ENCODE measurements at regions not wholly inside any gene's neighbourhood (a gene's known extent, or its start where the extent isn't known, plus 50 kb on each side); places are given as distances from the start of the nearest gene placed in this dataset.

- Histone ChIP-seq H3K27me3 (replicated peaks in 1 of 4; ENCODE audit: control insufficient read depth in 3 of 4, extremely low read depth in 1 of 4, insufficient read depth in 3 of 4, low read length in 3 of 4) (peaks cover 0 to 3% (median 0%) of the 10 kb centered on the region in 4 experiments; a peak in 2 of 7 replicates), H3K4me2 (ENCODE audit: insufficient read depth in 1 of 2, low read depth in 2 of 2, low read length in 2 of 2) (no peak overlapping the region), H2BK5ac (ENCODE audit: low read depth, low read length) (no peak overlapping the region), H3K23ac (ENCODE audit: insufficient read length) (no peak overlapping the region), H3K4ac (replicated peaks; ENCODE audit: insufficient read length, low read depth, low read length) (no peak overlapping the region), H3K23me2 (ENCODE audit: low read depth, low read length) (no peaks in the 10 kb centered on the region), H2BK15ac (ENCODE audit: low read length) (no peak overlapping the region), H3K79me1 (ENCODE audit: low read depth, low read length) (no peaks in the 10 kb centered on the region), H2BK12ac (ENCODE audit: low read depth, low read length) (no peak overlapping the region), H3K14ac (ENCODE audit: insufficient read length) (no peak overlapping the region), H4K5ac (ENCODE audit: insufficient read length, low read depth, low read length) (no peak overlapping the region), H2AK5ac (ENCODE audit: low read depth, low read length) (no peak overlapping the region), H3K36me3 (ENCODE audit: control insufficient read depth in 2 of 4, insufficient read depth in 4 of 4, low read length in 3 of 4) (no peaks in the 10 kb centered on the region), H3K18ac (ENCODE audit: extremely low read depth, low read length) (no peak overlapping the region), H3K27ac (ENCODE audit: low read depth, low read length) (no peak overlapping the region), H4K8ac (ENCODE audit: extremely low read depth, insufficient read depth, low read length) (no peak overlapping the region), H4K20me1 (replicated peaks in 1 of 2; ENCODE audit: control insufficient read depth in 1 of 2, insufficient read depth in 2 of 2, low read length in 2 of 2) (no peaks in the 10 kb centered on the region), H3K56ac (replicated peaks; ENCODE audit: insufficient read length, low read depth, low read length) (no peak overlapping the region), H4K91ac (replicated peaks; ENCODE audit: insufficient read length, low read length) (no peak overlapping the region), H3K79me2 (ENCODE audit: control insufficient read depth in 1 of 2, insufficient read depth in 2 of 2, low read length in 2 of 2) (no peaks in the 10 kb centered on the region), H3K9me3 (ENCODE audit: insufficient read depth in 2 of 2, low read depth in 1 of 2, low read length in 1 of 2) (0 out of 4 replicates have a peak, but pooled peaks cover 0 to 2% of the 10 kb centered on the region in 2 experiments), H3K9ac (replicated peaks in 1 of 4; ENCODE audit: extremely low read depth in 1 of 4, low read depth in 3 of 4, low read length in 3 of 4) (no peak overlapping the region), H2AFZ (ENCODE audit: low read length) (no peak overlapping the region), H3K4me3 (ENCODE audit: extremely low read depth in 1 of 4, insufficient read depth in 2 of 4, low read depth in 3 of 4, low read length in 4 of 4) (no peak overlapping the region), H2BK120ac (replicated peaks; ENCODE audit: low read depth, low read length) (no peak overlapping the region), H2BK20ac (ENCODE audit: low read length) (no peak overlapping the region), H3K4me1 (replicated peaks in 1 of 4; ENCODE audit: control insufficient read depth in 3 of 4, insufficient read depth in 4 of 4, low read length in 3 of 4) (no peaks in the 10 kb centered on the region)
- WGBS, 2 experiments (ENCODE audit: extremely low coverage in 1 of 2, insufficient coverage in 1 of 2, insufficient read length in 1 of 2, insufficient replicate concordance in 2 of 2, low coverage in 1 of 2, low lambda C conversion rate in 2 of 2, missing lambda C conversion rate in 1 of 2), result 91% methylated on average over 7 of the region's 7 CpGs; no CpG with 5 or more reads in 1 of the 2 experiments
- DNase-seq (ENCODE audit: low read depth in 1 of 2, low spot score in 2 of 2) (no peak), FAIRE-seq (no peak)
- ChIA-PET CTCF (ENCODE audit: partially characterized antibody) (interaction anchor here (0.6 to 2.7 kb wide), 8 partner anchors 9 to 791 kb away, joined by 3 to 13 read pairs (median 4); no protein-coding TSS in a partner anchor), POLR2A (ENCODE audit: partially characterized antibody) (no interaction called here)
- TF ChIP-seq NRF1 (IDR thresholded peaks at IDR 0.05; ENCODE audit: low read depth, low read length) (no peak), ZNF274 (IDR thresholded peaks at IDR 0.05; ENCODE audit: borderline replicate concordance, extremely low read depth, low read length) (no peak), CTBP2 (IDR thresholded peaks at IDR 0.05; ENCODE audit: borderline replicate concordance, insufficient read depth, insufficient read length, low read length) (no peak), SIN3A (conservative IDR thresholded peaks at IDR 0.05 in 1 of 2, IDR thresholded peaks at IDR 0.05 in 1 of 2; ENCODE audit: low read depth in 1 of 2, low read length in 2 of 2) (no peak), RFX5 (IDR thresholded peaks at IDR 0.05; ENCODE audit: borderline replicate concordance, low read depth, low read length) (no peak), TAF1 (IDR thresholded peaks at IDR 0.05; ENCODE audit: low read depth, low read length) (no peak), SIRT6 (IDR thresholded peaks at IDR 0.05; ENCODE audit: low read length) (no peak), TAF7 (optimal IDR thresholded peaks at IDR 0.05; ENCODE audit: borderline replicate concordance, low read depth, low read length) (no peak), GABPA (IDR thresholded peaks at IDR 0.05; ENCODE audit: borderline replicate concordance, insufficient read depth, low read length) (no peak)
Measured at GRCh38 chr15:77853008-77853328, 220.3 kb upstream of the LINGO1 start.

Data from H1 (cell line).